SJSA1 (cell line): ENCODE measurements at regions not wholly inside any gene's neighbourhood (a gene's known extent, or its start where the extent isn't known, plus 50 kb on each side); places are given as distances from the start of the nearest gene placed in this dataset.

Source experiments
- DNase-seq, 2 experiments: peaks; one replicate each; pipeline ENCODE4 v3.0.0-alpha.2; 2015 to 2020; ENCODE audit warnings: low spot score in 2 of 2, low read depth in 1 of 2
- H3K27ac ChIP-seq: fragments of 250-450 bp; sonication (Bioruptor Pico); 2 replicates; pipeline ENCODE4 v1.5.1; 2020; ENCODE audit warnings: mild to moderate bottlenecking, moderate library complexity
- H3K27me3 ChIP-seq: fragments of 250-450 bp; sonication (Bioruptor Pico); replicated peaks from 2 replicates; pipeline ENCODE4 v1.5.1; 2020; ENCODE audit warnings: mild to moderate bottlenecking, moderate library complexity
- H3K36me3 ChIP-seq: fragments of 250-450 bp; sonication (Bioruptor Pico); 2 replicates; pipeline ENCODE4 v1.5.1; 2020; ENCODE audit warnings: mild to moderate bottlenecking
- H3K4me1 ChIP-seq: fragments of 250-450 bp; sonication (Bioruptor Pico); replicated peaks from 2 replicates; pipeline ENCODE4 v1.6.1; 2021; ENCODE audit warnings: mild to moderate bottlenecking
- H3K4me3 ChIP-seq: fragments of 250-450 bp; sonication (Bioruptor Pico); 2 replicates; pipeline ENCODE4 v1.5.1; 2020; ENCODE audit warnings: mild to moderate bottlenecking
- H3K9me3 ChIP-seq: fragments of 250-450 bp; sonication (Bioruptor Pico); replicated peaks from 2 replicates; pipeline ENCODE4 v1.5.1; 2020; ENCODE audit warnings: mild to moderate bottlenecking

- H3K27ac ChIP-seq: no peak overlapping the region
- H3K9me3 ChIP-seq: peaks cover 6% of the 10 kb centered on the region
- no peaks in the 10 kb centered on the region for H3K27me3 ChIP-seq
- DNase-seq: no peak
- H3K36me3 ChIP-seq: no peaks in the 10 kb centered on the region
- no peaks in the 10 kb centered on the region for H3K4me1 ChIP-seq
- no peak overlapping the region for H3K4me3 ChIP-seq
Observed at GRCh38 chr10:131670341-131670740, 230.5 kb upstream of the PPP2R2D start.

GRCh38 chr10:131673396-131673795 lies 227.4 kb upstream of the PPP2R2D start:
- no peak for DNase-seq
- peaks cover 12% of the 10 kb centered on the region for H3K9me3 ChIP-seq
- no peaks in the 10 kb centered on the region for H3K27me3 ChIP-seq
- H3K4me3 ChIP-seq: no peak overlapping the region
- H3K27ac ChIP-seq: no peak overlapping the region
- no peaks in the 10 kb centered on the region for H3K4me1 ChIP-seq
- H3K36me3 ChIP-seq: no peaks in the 10 kb centered on the region

GRCh38 chr10:131674130-131674529 lies 226.7 kb upstream of the PPP2R2D start:
- no peak for DNase-seq
- Histone ChIP-seq H3K27me3 (no peaks in the 10 kb centered on the region), H3K4me1 (no peaks in the 10 kb centered on the region), H3K9me3 (peaks cover 12% of the 10 kb centered on the region), H3K4me3 (no peak overlapping the region), H3K36me3 (no peaks in the 10 kb centered on the region), H3K27ac (no peak overlapping the region)

GRCh38 chr10:131675104-131675503 lies 225.7 kb upstream of the PPP2R2D start:
- no peak overlapping the region for H3K4me3 ChIP-seq
- no peaks in the 10 kb centered on the region for H3K4me1 ChIP-seq
- no peaks in the 10 kb centered on the region for H3K27me3 ChIP-seq
- no peak overlapping the region for H3K27ac ChIP-seq
- H3K36me3 ChIP-seq: no peaks in the 10 kb centered on the region
- DNase-seq: no peak
- H3K9me3 ChIP-seq: peaks cover 12% of the 10 kb centered on the region

- Histone ChIP-seq H3K36me3 (no peaks in the 10 kb centered on the region), H3K27me3 (no peaks in the 10 kb centered on the region), H3K4me3 (no peak overlapping the region), H3K9me3 (peaks cover 10% of the 10 kb centered on the region), H3K4me1 (no peaks in the 10 kb centered on the region), H3K27ac (no peak overlapping the region)
- no peak for DNase-seq
Observed at GRCh38 chr10:131676046-131676799, 224.6 kb upstream of the PPP2R2D start.

GRCh38 chr10:131676800-131677421 lies 223.9 kb upstream of the PPP2R2D start:
- H3K9me3 ChIP-seq: peaks cover 10% of the 10 kb centered on the region
- no peaks in the 10 kb centered on the region for H3K4me1 ChIP-seq
- no peaks in the 10 kb centered on the region for H3K27me3 ChIP-seq
- no peak for DNase-seq
- no peak overlapping the region for H3K27ac ChIP-seq
- no peaks in the 10 kb centered on the region for H3K36me3 ChIP-seq
- no peak overlapping the region for H3K4me3 ChIP-seq

- no peak overlapping the region for H3K4me3 ChIP-seq
- H3K27me3 ChIP-seq: no peaks in the 10 kb centered on the region
- DNase-seq: no peak
- H3K4me1 ChIP-seq: no peaks in the 10 kb centered on the region
- H3K9me3 ChIP-seq: peaks cover 10% of the 10 kb centered on the region
- no peak overlapping the region for H3K27ac ChIP-seq
- H3K36me3 ChIP-seq: no peaks in the 10 kb centered on the region
Observed at GRCh38 chr10:131677671-131678070, 223.1 kb upstream of the PPP2R2D start.

- no peak for DNase-seq
- peaks cover 8% of the 10 kb centered on the region for H3K9me3 ChIP-seq
- no peak overlapping the region for H3K27ac ChIP-seq
- H3K36me3 ChIP-seq: no peaks in the 10 kb centered on the region
- no peak overlapping the region for H3K4me3 ChIP-seq
- H3K4me1 ChIP-seq: no peaks in the 10 kb centered on the region
- H3K27me3 ChIP-seq: no peaks in the 10 kb centered on the region
Observed at GRCh38 chr10:131678171-131678570, 222.6 kb upstream of the PPP2R2D start.

- no peak for DNase-seq
- Histone ChIP-seq H3K9me3 (peaks cover 9% of the 10 kb centered on the region; the same call in 1 of the 2 replicates), H3K4me1 (no peaks in the 10 kb centered on the region), H3K27ac (no peak overlapping the region), H3K27me3 (no peaks in the 10 kb centered on the region), H3K36me3 (no peaks in the 10 kb centered on the region), H3K4me3 (no peak overlapping the region)
Observed at GRCh38 chr10:131678613-131679012, 222.2 kb upstream of the PPP2R2D start.

- Histone ChIP-seq H3K9me3 (peaks cover 12% of the 10 kb centered on the region; the same call in 1 of the 2 replicates), H3K27me3 (no peaks in the 10 kb centered on the region), H3K4me3 (no peak overlapping the region), H3K4me1 (no peaks in the 10 kb centered on the region), H3K27ac (no peak overlapping the region), H3K36me3 (no peaks in the 10 kb centered on the region)
- no peak for DNase-seq
Observed at GRCh38 chr10:131679926-131680325, 220.9 kb upstream of the PPP2R2D start.

GRCh38 chr10:131681122-131681521 lies 219.7 kb upstream of the PPP2R2D start:
- Histone ChIP-seq H3K36me3 (no peaks in the 10 kb centered on the region), H3K9me3 (peaks cover 17% of the 10 kb centered on the region; the same call in 1 of the 2 replicates), H3K27ac (no peak overlapping the region), H3K4me3 (no peak overlapping the region), H3K4me1 (no peaks in the 10 kb centered on the region), H3K27me3 (no peaks in the 10 kb centered on the region)
- no peak for DNase-seq

- Histone ChIP-seq H3K4me1 (no peaks in the 10 kb centered on the region), H3K27ac (no peak overlapping the region), H3K36me3 (no peaks in the 10 kb centered on the region), H3K27me3 (no peaks in the 10 kb centered on the region), H3K9me3 (peaks cover 17% of the 10 kb centered on the region; the same call in 1 of the 2 replicates), H3K4me3 (no peak overlapping the region)
- DNase-seq: no peak
Observed at GRCh38 chr10:131681656-131682055, 219.2 kb upstream of the PPP2R2D start.

- Histone ChIP-seq H3K36me3 (no peaks in the 10 kb centered on the region), H3K27ac (no peak overlapping the region), H3K4me3 (no peak overlapping the region), H3K27me3 (no peaks in the 10 kb centered on the region), H3K9me3 (peaks cover 17% of the 10 kb centered on the region; the same call in 1 of the 2 replicates), H3K4me1 (no peaks in the 10 kb centered on the region)
- DNase-seq: no peak
Observed at GRCh38 chr10:131682271-131682962, 218.4 kb upstream of the PPP2R2D start.

GRCh38 chr10:131683281-131683861 lies 217.4 kb upstream of the PPP2R2D start:
- Histone ChIP-seq H3K36me3 (no peaks in the 10 kb centered on the region), H3K27me3 (no peaks in the 10 kb centered on the region), H3K9me3 (peaks cover 10% of the 10 kb centered on the region; the same call in 1 of the 2 replicates), H3K4me3 (no peak overlapping the region), H3K27ac (no peak overlapping the region), H3K4me1 (no peaks in the 10 kb centered on the region)
- DNase-seq: no peak
